SK-N-SH (cell line): ENCODE measurements at regions not wholly inside any gene's neighbourhood (a gene's known extent, or its start where the extent isn't known, plus 50 kb on each side); places are given as distances from the start of the nearest gene placed in this dataset.

ENCODE experiments used
- CTCF ChIP-seq: fragments of 200-600 bp; sonication (generic); IDR thresholded peaks from 2 replicates; pipeline ENCODE4 v1.6.1; 2017; ENCODE audit warnings: antibody characterized with exemption, mild to moderate bottlenecking, moderate library complexity
- GABPA ChIP-seq: IDR thresholded peaks from 2 replicates; pipeline ENCODE4 v1.4.0; 2012; ENCODE audit warnings: low read depth, mild to moderate bottlenecking
- MAX ChIP-seq: IDR thresholded peaks from 2 replicates; pipeline ENCODE4 v1.4.0; 2012; ENCODE audit warnings: low read depth
- MXI1 ChIP-seq: IDR thresholded peaks from 2 replicates; pipeline ENCODE4 v1.6.1; 2012; ENCODE audit warnings: mild to moderate bottlenecking, low read depth, low read length, improper control_type of control experiment
- PBX3 ChIP-seq: IDR thresholded peaks from 2 replicates; pipeline ENCODE4; 2012
- POLR2AphosphoS5 ChIP-seq: IDR thresholded peaks from 2 replicates; pipeline ENCODE4 v1.6.1; 2012; ENCODE audit warnings: low read depth, low read length
- TCF12 ChIP-seq: IDR thresholded peaks from 2 replicates; pipeline ENCODE4 v1.4.0; 2012
- USF2 ChIP-seq: fragments of 150-350 bp; IDR thresholded peaks from 2 replicates; pipeline ENCODE4 v1.6.1; 2017; ENCODE audit warnings: antibody characterized with exemption, low read length, low read depth, borderline replicate concordance
- YY1 ChIP-seq: IDR thresholded peaks from 2 replicates; pipeline ENCODE4 v1.4.0; 2012; ENCODE audit warnings: low read depth, mild to moderate bottlenecking

- TF ChIP-seq CTCF (no peak), POLR2AphosphoS5 (no peak), MXI1 (no peak), USF2 (no peak), TCF12 (no peak), PBX3 (no peak), MAX (no peak), YY1 (no peak), GABPA (no peak)
These were observed 801.1 kb upstream of the CXADR start for GRCh38 chr21:16711757-16712156.
